SU-DHL-6 (cell line): ENCODE measurements at regions not wholly inside any gene's neighbourhood (a gene's known extent, or its start where the extent isn't known, plus 50 kb on each side); places are given as distances from the start of the nearest gene placed in this dataset.
"Not testable (repeated sequence)": the region's sequence is repeated elsewhere in the genome, so short reads cannot be mapped to it uniquely, and the experiment has no call there.

Experiments
- EZH2phosphoT487 ChIP-seq: fragments of 200-600 bp; sonication (generic), shearing (Covaris generic); conservative IDR thresholded peaks from 2 replicates; pipeline ENCODE4 v1.6.1; 2018; ENCODE audit warnings: mild to moderate bottlenecking, antibody characterized with exemption, low read length, moderate library complexity, mixed read lengths
- TF ChIP-seq, protein P1 (sequence below): fragments of 200-600 bp; sonication (generic); IDR thresholded peaks from one replicate; pipeline ENCODE4 v1.5.1; 2017; ENCODE audit warnings: antibody characterized with exemption, mild to moderate bottlenecking, low read length, moderate library complexity; ENCODE audit not compliant: insufficient read depth, poor library complexity, severe bottlenecking

DNA sequence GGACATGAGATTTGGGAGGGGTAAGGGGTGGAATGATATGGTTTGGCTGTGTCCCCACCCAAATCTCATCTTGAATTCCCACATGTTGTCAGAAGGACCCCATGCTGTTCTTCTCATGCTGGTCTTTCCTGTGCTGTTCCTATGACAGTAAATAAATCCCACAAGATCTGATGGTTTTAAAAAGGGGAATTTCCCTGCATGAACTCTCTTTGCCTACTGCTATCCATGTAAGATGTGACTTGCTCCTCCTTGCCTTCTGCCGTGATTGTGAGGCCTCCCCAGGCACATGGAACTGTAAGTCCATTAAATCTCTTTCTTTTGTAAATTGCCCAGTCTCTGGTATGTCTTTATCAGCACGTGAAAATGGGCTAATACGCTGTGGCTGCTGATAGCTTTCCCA lies 115.8 kb downstream of the ENC1 start:
- TF ChIP-seq EZH2phosphoT487, result not testable (repeated sequence)
- TF ChIP-seq, protein P1, sequence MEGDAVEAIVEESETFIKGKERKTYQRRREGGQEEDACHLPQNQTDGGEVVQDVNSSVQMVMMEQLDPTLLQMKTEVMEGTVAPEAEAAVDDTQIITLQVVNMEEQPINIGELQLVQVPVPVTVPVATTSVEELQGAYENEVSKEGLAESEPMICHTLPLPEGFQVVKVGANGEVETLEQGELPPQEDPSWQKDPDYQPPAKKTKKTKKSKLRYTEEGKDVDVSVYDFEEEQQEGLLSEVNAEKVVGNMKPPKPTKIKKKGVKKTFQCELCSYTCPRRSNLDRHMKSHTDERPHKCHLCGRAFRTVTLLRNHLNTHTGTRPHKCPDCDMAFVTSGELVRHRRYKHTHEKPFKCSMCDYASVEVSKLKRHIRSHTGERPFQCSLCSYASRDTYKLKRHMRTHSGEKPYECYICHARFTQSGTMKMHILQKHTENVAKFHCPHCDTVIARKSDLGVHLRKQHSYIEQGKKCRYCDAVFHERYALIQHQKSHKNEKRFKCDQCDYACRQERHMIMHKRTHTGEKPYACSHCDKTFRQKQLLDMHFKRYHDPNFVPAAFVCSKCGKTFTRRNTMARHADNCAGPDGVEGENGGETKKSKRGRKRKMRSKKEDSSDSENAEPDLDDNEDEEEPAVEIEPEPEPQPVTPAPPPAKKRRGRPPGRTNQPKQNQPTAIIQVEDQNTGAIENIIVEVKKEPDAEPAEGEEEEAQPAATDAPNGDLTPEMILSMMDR, result not testable (repeated sequence)
